ENCODE measurements at regions not wholly inside any gene's neighbourhood (a gene's known extent, or its start where the extent isn't known, plus 50 kb on each side); places are given as distances from the start of the nearest gene placed in this dataset.
"Not testable (repeated sequence)": the region's sequence is repeated elsewhere in the genome, so short reads cannot be mapped to it uniquely, and the experiment has no call there.

DNA sequence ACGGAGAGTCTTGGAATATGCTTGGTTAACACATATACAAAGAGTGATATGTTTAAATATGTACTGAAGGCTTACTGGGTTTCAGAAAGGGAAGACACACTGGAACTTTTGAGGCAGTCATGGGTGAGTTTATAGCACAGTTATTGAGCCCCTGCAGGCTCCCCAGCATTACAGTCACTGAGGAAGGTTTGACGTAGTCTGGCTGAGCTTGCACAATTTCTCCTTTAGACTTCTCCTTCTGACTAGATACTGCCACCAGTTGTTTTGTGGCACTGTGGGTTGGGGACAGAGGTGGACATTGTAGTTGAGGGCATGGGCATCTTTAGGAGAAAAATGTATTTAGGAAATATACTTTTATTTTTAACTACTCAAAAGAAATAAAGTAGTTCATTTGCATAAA is 285.4 kb downstream of the C11orf87 start:
- no peaks in the 10 kb centered on the region for H3K4me1 Mint-ChIP-seq
- CTCF ChIA-PET: no interaction called here
- intact Hi-C loops (cut with micrococcal nuclease): no loop called here

DNA sequence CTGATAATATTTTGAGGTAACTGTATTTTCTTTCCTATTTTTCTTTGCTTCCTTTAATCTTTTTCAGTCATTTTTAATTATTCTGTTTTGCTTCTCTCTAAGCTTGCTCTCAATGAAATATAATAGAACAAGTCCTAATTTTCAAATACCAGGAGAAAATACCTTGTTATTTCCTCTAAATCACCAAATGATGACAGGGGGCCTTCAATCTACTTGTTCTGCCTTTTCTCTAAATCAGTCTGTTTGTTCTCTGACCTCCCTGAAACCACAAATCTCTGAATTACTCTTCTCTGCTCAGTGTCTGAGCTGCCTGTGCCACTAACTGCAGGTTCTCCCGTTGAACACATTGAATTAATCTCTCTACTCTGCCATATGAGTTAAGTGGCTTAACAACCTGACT is 286.2 kb downstream of the C11orf87 start:
- intact Hi-C loops (cut with micrococcal nuclease): no loop called here

More for the DNA sequence above, 285.4 kb downstream of the C11orf87 start:
- Mint-ChIP-seq H3K27ac (no peak overlapping the region), H3K36me3 (ENCODE audit: low read depth) (no peaks in the 10 kb centered on the region), H3K9me3 (peaks cover 2% of the 10 kb centered on the region), H3K4me3 (no peak overlapping the region), H3K27me3 (no peaks in the 10 kb centered on the region)
- POLR2A ChIA-PET: no interaction called here
- ATAC-seq (ENCODE audit: low read depth) (no peak), DNase-seq (no peak)
- no peak for TF ChIP-seq CTCF (IDR thresholded peaks at IDR 0.05)

DNA sequence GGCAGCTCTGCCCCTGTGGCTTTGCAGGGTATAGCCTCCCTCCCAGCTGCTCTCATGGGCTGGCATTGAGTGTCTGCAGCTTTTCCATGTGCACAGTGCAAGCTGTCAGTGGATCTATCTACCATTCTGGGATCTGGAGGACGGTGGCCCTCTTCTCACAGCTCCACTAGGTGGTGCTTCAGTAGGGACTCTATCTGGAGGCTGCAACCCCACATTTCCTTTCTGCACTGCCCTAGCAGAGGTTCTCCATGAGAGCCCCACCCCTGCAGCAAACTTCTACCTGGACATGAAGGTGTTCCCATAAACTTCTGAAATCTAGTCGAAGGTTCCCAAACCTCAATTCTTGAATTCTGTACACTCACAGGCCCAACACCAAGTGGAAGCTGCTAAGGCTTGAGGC is 292.5 kb downstream of the C11orf87 start:
- H3K36me3 Mint-ChIP-seq (ENCODE audit: low read depth); H3K27me3 Mint-ChIP-seq; ATAC-seq (ENCODE audit: low read depth); POLR2A ChIA-PET; H3K4me1 Mint-ChIP-seq; H3K4me3 Mint-ChIP-seq; intact Hi-C loops (cut with micrococcal nuclease); H3K9me3 Mint-ChIP-seq; DNase-seq; CTCF ChIA-PET; H3K27ac Mint-ChIP-seq: not testable (repeated sequence)

More for the DNA sequence above, 286.2 kb downstream of the C11orf87 start:
- TF ChIP-seq CTCF (IDR thresholded peaks at IDR 0.05): no peak
- ChIA-PET POLR2A (no interaction called here), CTCF (no interaction called here)
- Mint-ChIP-seq H3K36me3 (ENCODE audit: low read depth) (no peaks in the 10 kb centered on the region), H3K27ac (no peak overlapping the region), H3K27me3 (no peaks in the 10 kb centered on the region), H3K9me3 (peaks cover 2% of the 10 kb centered on the region), H3K4me1 (no peaks in the 10 kb centered on the region), H3K4me3 (no peak overlapping the region)
- ATAC-seq (ENCODE audit: low read depth) (no peak), DNase-seq (no peak)

- POLR2A ChIA-PET; H3K36me3 Mint-ChIP-seq (ENCODE audit: low read depth); H3K27ac Mint-ChIP-seq; ATAC-seq (ENCODE audit: low read depth); H3K4me3 Mint-ChIP-seq; intact Hi-C loops (cut with micrococcal nuclease); H3K9me3 Mint-ChIP-seq; DNase-seq; H3K27me3 Mint-ChIP-seq; H3K4me1 Mint-ChIP-seq; CTCF ChIA-PET: not testable (repeated sequence)
These were observed 293.4 kb downstream of the C11orf87 start for GRCh38 chr11:109715424-109715823.

DNA sequence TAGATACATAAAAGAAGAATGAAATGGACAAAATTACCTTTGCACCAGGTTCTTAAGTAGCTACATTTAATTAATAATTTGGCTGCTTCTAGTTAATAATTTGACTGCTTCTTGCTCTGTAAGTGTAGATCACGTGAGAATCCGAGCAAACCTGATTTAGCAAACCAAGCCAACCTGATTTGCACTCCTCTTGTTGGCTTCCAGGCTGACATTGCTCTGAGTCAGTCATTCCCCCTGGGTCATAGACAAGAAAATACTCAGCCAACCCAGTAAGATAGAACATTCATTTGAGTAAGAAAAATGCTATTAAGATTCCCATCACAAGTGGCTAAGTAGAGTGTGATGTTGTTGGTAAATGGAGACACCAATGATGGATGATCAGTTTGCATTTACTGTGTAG is 304.1 kb downstream of the C11orf87 start:
- ATAC-seq (ENCODE audit: low read depth) (no peak), DNase-seq (no peak)
- ChIA-PET CTCF (no interaction called here), POLR2A (no interaction called here)
- intact Hi-C loops (cut with micrococcal nuclease): no loop called here
- Mint-ChIP-seq H3K36me3 (ENCODE audit: low read depth) (no peaks in the 10 kb centered on the region), H3K27me3 (no peaks in the 10 kb centered on the region), H3K27ac (no peak overlapping the region), H3K4me3 (no peak overlapping the region), H3K9me3 (no peaks in the 10 kb centered on the region), H3K4me1 (no peaks in the 10 kb centered on the region)
- no peak for TF ChIP-seq CTCF (IDR thresholded peaks at IDR 0.05)

DNA sequence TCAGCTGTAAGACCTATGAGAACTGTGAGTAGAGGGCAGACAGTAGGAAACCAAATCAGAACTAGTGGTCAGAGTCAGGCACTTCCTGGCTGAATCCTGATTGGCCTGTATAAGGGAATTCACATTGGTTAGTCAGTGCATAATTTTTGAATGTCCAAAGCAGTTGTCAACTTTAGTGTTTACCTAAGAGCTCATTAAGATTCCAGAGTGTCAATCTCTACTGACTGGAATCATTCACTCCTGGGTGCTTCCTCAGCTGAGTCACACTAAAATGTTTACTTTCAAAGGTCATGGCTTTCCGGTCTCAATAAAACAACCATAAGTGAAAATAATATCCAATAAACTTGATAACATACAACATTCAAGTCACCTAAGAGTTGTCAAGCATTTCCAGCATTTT is 306.1 kb downstream of the C11orf87 start:
- intact Hi-C loops (cut with micrococcal nuclease): no loop called here

More for the DNA sequence above, 306.1 kb downstream of the C11orf87 start:
- TF ChIP-seq CTCF (IDR thresholded peaks at IDR 0.05): no peak
- Mint-ChIP-seq H3K27me3 (no peaks in the 10 kb centered on the region), H3K36me3 (ENCODE audit: low read depth) (no peaks in the 10 kb centered on the region), H3K9me3 (no peaks in the 10 kb centered on the region), H3K27ac (no peak overlapping the region), H3K4me1 (no peaks in the 10 kb centered on the region), H3K4me3 (no peak overlapping the region)
- ChIA-PET CTCF (no interaction called here), POLR2A (no interaction called here)
- DNase-seq (no peak), ATAC-seq (ENCODE audit: low read depth) (no peak)
